ENCODE measurements at regions not wholly inside any gene's neighbourhood (a gene's known extent, or its start where the extent isn't known, plus 50 kb on each side); places are given as distances from the start of the nearest gene placed in this dataset.
A peak's percentile ranks its signal among the peaks of the same experiment; 100 is the strongest.

DNA sequence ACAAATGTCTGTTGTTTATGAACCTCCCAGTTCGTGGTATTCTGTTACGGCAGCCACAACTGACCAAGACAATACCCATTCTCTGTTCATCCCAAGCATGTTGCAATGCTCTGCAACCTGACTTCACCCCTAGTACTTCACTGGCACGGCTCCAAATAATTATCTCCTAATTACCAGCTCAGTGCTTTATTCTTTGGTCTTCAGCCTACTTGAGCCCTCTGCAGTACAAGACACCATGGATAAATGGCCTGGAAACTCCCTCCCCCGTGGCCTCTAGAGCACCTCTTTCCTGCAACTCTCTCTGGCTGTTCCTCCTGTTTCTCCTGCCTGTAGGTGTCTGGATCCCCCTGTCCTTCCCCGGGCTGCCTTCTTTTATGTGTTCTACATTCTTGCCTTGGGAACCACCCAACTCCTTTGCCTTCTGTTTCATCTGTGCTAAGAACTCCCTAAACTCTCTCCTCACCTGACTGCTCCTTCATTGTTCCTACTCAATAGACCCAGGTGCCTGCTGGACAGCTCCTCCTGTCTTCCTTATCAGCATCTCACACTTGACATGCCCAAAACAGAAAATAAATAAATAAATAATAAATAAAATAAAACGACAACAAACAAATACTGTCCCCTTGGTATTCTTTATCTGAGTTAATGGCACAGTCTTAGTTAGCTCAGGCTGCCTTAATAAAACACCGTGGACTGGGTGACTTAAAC lies 200.4 kb upstream of the IPO5 start:
- WGBS (ENCODE audit: low lambda C conversion rate, missing lambda C conversion rate): 80% methylated on average over 7 of the region's 7 CpGs
- TF ChIP-seq, protein P1, sequence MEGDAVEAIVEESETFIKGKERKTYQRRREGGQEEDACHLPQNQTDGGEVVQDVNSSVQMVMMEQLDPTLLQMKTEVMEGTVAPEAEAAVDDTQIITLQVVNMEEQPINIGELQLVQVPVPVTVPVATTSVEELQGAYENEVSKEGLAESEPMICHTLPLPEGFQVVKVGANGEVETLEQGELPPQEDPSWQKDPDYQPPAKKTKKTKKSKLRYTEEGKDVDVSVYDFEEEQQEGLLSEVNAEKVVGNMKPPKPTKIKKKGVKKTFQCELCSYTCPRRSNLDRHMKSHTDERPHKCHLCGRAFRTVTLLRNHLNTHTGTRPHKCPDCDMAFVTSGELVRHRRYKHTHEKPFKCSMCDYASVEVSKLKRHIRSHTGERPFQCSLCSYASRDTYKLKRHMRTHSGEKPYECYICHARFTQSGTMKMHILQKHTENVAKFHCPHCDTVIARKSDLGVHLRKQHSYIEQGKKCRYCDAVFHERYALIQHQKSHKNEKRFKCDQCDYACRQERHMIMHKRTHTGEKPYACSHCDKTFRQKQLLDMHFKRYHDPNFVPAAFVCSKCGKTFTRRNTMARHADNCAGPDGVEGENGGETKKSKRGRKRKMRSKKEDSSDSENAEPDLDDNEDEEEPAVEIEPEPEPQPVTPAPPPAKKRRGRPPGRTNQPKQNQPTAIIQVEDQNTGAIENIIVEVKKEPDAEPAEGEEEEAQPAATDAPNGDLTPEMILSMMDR (IDR thresholded peaks at IDR 0.05; ENCODE audit: poor library complexity): no peak
- TF ChIP-seq EZH2 (IDR thresholded peaks at IDR 0.05; ENCODE audit: borderline replicate concordance): no peak
- no peak for TF ChIP-seq EZH2phosphoT487 (IDR thresholded peaks at IDR 0.05; ENCODE audit: low read depth, severe bottlenecking, unreplicated experiment)
- no peaks in the 10 kb centered on the region for H3K36me3 ChIP-seq (replicated peaks; ENCODE audit: insufficient read depth, low read depth)

DNA sequence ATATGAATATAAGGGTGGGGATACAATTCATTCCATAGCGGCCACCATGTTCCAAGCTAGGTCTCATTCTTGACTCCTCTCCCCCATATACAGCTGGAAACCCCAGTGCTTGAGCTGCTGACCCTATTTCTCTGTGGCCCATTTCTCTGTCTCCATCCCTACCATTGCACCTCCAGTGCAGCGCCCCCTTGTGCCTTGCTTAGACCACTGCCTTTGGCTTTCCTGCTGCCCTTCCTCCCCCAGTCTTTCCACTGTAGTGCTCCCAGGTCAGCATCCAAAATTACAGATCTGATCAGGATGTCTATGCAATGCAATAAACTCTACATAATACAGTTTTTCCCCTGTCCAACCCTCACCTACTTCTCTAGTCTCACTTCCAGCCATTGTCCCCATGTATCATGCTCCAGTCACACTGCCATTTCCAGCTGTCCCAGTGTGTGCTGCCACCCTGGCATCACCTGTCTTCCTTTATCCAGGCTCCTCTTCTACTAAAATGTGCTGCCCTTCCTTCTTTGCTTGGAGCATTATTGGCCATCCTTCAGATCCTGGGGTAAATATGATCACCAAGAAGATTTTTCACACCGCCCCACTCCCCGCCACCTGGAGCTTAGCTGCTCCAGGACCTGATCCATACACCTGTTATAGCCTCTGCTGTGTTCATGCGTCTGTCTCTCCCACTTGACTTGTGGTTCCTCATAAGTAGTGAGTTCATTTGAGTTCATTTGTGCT lies 199.4 kb upstream of the IPO5 start:
- Histone ChIP-seq H3K9me2 (replicated peaks; ENCODE audit: insufficient read depth) (no peaks in the 10 kb centered on the region), H3K4me2 (no peak overlapping the region), H3K4me3 (no peak overlapping the region), H3K27ac (no peak overlapping the region), H3K4me1 (ENCODE audit: insufficient read depth) (no peaks in the 10 kb centered on the region), H2AFZ (no peak overlapping the region), H3K9me3 (ENCODE audit: low read depth) (no peaks in the 10 kb centered on the region), H4K20me1 (ENCODE audit: insufficient read depth, poor library complexity, severe bottlenecking) (no peaks in the 10 kb centered on the region), H3K79me2 (no peaks in the 10 kb centered on the region), H3K27me3 (no peaks in the 10 kb centered on the region), H3K36me3 (replicated peaks; ENCODE audit: insufficient read depth, low read depth) (no peaks in the 10 kb centered on the region)
- WGBS (ENCODE audit: low lambda C conversion rate, missing lambda C conversion rate): 69% methylated on average over 5 of the region's 5 CpGs
- TF ChIP-seq, protein P1 (IDR thresholded peaks at IDR 0.05; ENCODE audit: poor library complexity): no peak
- no peak for TF ChIP-seq EZH2phosphoT487 (IDR thresholded peaks at IDR 0.05; ENCODE audit: low read depth, severe bottlenecking, unreplicated experiment)
- no peak for TF ChIP-seq EZH2 (IDR thresholded peaks at IDR 0.05; ENCODE audit: borderline replicate concordance)
- DNase-seq (ENCODE audit: low spot score): no peak

More for the DNA sequence above, 200.4 kb upstream of the IPO5 start:
- Histone ChIP-seq H3K27ac (no peak overlapping the region), H2AFZ (no peak overlapping the region), H4K20me1 (ENCODE audit: insufficient read depth, poor library complexity, severe bottlenecking) (no peaks in the 10 kb centered on the region), H3K4me3 (no peak overlapping the region), H3K4me1 (ENCODE audit: insufficient read depth) (no peaks in the 10 kb centered on the region), H3K9me3 (ENCODE audit: low read depth) (no peaks in the 10 kb centered on the region), H3K9me2 (replicated peaks; ENCODE audit: insufficient read depth) (no peaks in the 10 kb centered on the region), H3K4me2 (no peak overlapping the region), H3K27me3 (no peaks in the 10 kb centered on the region), H3K79me2 (no peaks in the 10 kb centered on the region)
- no peak for DNase-seq (ENCODE audit: low spot score)

DNA sequence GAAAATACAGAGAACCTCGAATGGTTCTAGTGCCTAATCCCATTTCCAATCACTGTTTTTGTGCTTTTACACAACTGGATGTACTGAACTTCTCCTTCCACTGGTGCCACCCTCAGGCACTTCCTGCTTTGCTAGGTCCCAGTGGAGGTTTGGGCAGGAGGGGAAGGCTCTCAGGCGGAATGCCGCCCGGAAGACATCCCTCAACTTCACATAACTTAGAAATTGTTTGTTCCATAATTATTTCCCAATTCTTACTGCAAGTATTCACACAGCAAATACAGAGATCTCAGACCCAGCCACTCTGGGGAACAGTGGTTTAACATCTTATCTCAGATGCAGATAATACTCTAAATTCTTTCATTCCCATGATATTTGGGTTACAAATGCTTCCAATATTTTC lies 195.7 kb upstream of the IPO5 start:
- Histone ChIP-seq H3K9me3 (ENCODE audit: low read depth) (no peaks in the 10 kb centered on the region), H3K79me2 (no peaks in the 10 kb centered on the region), H3K4me1 (ENCODE audit: insufficient read depth) (no peaks in the 10 kb centered on the region), H3K4me3 (no peak overlapping the region), H3K27me3 (no peaks in the 10 kb centered on the region), H3K4me2 (no peak overlapping the region), H2AFZ (no peak overlapping the region), H4K20me1 (ENCODE audit: insufficient read depth, poor library complexity, severe bottlenecking) (no peaks in the 10 kb centered on the region), H3K36me3 (replicated peaks; ENCODE audit: insufficient read depth, low read depth) (no peaks in the 10 kb centered on the region), H3K27ac (peak overlapping the region; percentile 7), H3K9me2 (replicated peaks; ENCODE audit: insufficient read depth) (no peaks in the 10 kb centered on the region)
- TF ChIP-seq EZH2 (IDR thresholded peaks at IDR 0.05; ENCODE audit: borderline replicate concordance) (no peak), EZH2phosphoT487 (IDR thresholded peaks at IDR 0.05; ENCODE audit: low read depth, severe bottlenecking, unreplicated experiment) (no peak)
- TF ChIP-seq, protein P1 (IDR thresholded peaks at IDR 0.05; ENCODE audit: poor library complexity): no peak
- 81% methylated on average over 4 of the region's 4 CpGs for WGBS (ENCODE audit: low lambda C conversion rate, missing lambda C conversion rate)
- DNase-seq (ENCODE audit: low spot score): no peak

Data from hepatocyte (in vitro differentiated cells).